ENCODE measurements at regions not wholly inside any gene's neighbourhood (a gene's known extent, or its start where the extent isn't known, plus 50 kb on each side); places are given as distances from the start of the nearest gene placed in this dataset.

DNA sequence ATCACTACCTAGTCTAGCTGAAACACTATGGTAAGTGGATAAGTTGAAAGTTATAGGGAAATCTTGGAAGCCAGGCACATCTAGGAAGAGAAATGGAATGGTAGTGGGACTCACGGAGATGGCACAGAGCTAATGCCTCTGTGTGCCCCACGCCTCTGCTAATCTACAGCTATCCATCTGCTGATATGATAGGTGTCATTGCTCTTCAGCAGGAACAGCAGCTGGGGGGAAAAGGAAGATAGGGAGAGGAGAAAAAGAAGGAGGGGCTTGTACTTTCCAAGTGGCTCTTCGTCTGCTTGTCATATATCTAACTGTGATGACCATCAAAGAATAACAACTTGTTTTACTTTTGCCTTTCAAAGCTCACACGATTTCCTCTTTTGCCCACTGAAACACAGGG lies 1199.1 kb upstream of the SORCS1 start:
- TF ChIP-seq, protein P1, sequence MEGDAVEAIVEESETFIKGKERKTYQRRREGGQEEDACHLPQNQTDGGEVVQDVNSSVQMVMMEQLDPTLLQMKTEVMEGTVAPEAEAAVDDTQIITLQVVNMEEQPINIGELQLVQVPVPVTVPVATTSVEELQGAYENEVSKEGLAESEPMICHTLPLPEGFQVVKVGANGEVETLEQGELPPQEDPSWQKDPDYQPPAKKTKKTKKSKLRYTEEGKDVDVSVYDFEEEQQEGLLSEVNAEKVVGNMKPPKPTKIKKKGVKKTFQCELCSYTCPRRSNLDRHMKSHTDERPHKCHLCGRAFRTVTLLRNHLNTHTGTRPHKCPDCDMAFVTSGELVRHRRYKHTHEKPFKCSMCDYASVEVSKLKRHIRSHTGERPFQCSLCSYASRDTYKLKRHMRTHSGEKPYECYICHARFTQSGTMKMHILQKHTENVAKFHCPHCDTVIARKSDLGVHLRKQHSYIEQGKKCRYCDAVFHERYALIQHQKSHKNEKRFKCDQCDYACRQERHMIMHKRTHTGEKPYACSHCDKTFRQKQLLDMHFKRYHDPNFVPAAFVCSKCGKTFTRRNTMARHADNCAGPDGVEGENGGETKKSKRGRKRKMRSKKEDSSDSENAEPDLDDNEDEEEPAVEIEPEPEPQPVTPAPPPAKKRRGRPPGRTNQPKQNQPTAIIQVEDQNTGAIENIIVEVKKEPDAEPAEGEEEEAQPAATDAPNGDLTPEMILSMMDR (IDR thresholded peaks at IDR 0.05), result no peak
- TF ChIP-seq POLR2A (IDR thresholded peaks at IDR 0.05), result no peak

All from upper lobe of left lung (tissue), 4 donors.